SKM-1 (cell line): ENCODE measurements at regions not wholly inside any gene's neighbourhood (a gene's known extent, or its start where the extent isn't known, plus 50 kb on each side); places are given as distances from the start of the nearest gene placed in this dataset.
A peak's percentile ranks its signal among the peaks of the same experiment; 100 is the strongest.

Experiments
- DNase-seq: peaks from one replicate; lab custom pipeline; 2025; ENCODE audit not compliant: unreplicated experiment; lab: John Stamatoyannopoulos, UW

GRCh38 chr2:147712051-147712450, 132.8 kb upstream of the ACVR2A start:
- DNase-seq, result no peak

GRCh38 chr2:147711031-147711430, 133.8 kb upstream of the ACVR2A start:
- no peak for DNase-seq

- DNase-seq, result no peak
Measured at GRCh38 chr2:147709655-147710054, 135.2 kb upstream of the ACVR2A start.

GRCh38 chr2:147703171-147703570, 141.7 kb upstream of the ACVR2A start:
- no peak for DNase-seq

GRCh38 chr2:147698166-147698565, 146.7 kb upstream of the ACVR2A start:
- DNase-seq, result no peak

DNA sequence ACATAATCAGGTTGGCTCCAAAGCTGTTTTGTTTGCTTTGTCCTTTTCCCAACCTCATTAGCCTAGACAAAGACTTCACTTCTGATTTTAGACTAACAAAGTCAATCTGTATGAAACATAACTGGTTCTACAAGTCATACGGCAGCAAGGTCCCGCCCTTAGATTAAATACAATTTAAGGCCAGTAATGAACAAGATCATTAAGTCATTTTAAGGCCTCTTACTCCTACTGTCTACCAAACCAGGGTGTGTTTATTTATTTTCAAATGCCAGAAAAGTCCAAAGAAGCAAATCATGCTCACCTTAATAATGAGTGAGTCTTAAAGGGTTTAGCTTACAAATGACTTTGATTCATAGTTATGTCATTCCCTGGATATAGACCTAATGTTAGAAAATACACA, 148.4 kb upstream of the ACVR2A start:
- no peak for DNase-seq

GRCh38 chr2:147689220-147689909, 155.5 kb upstream of the ACVR2A start:
- DNase-seq, result peak; percentile 73

DNA sequence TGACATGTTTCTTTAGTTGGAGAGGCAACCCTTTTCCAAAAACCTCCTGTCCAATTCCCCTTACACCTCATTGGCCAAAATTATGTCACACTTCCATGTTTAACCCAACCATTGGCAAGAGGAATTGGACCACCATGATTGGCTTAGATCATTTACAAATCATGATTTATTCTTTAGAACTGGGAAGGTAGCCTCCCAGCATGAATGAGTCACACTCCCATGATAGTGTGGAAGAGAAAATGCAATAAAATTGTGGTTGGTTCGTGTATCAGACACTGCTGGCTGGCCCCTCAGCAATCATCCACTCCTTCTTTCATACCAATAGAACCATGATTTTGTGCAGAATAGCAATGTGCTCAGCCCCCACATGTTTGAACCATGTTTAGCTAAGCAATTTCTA, 156.6 kb upstream of the ACVR2A start:
- DNase-seq, result no peak

GRCh38 chr2:147686365-147686764, 158.5 kb upstream of the ACVR2A start:
- DNase-seq, result no peak

DNA sequence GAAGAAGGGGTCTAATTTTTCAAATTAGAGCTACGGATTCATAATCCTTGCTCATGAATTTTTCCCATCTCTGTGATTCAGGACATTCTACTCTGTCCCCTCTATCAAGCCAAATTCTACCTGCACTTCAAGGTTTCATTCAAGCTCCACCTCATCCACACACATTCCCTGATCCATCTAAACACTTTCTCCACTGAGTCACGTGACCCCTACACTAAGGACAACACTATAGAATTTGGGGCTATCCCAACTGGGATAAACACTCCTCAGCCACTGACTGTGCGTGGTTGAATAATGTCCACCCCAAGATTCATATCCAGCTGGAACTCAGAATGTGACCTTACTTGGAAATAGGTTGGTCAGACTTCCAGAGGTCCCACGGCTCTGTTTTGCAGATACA, 159.9 kb upstream of the ACVR2A start:
- DNase-seq, result no peak

GRCh38 chr2:147683380-147683779, 161.4 kb upstream of the ACVR2A start:
- no peak for DNase-seq

- DNase-seq, result no peak
Measured at GRCh38 chr2:147681093-147681492, 163.7 kb upstream of the ACVR2A start.

DNA sequence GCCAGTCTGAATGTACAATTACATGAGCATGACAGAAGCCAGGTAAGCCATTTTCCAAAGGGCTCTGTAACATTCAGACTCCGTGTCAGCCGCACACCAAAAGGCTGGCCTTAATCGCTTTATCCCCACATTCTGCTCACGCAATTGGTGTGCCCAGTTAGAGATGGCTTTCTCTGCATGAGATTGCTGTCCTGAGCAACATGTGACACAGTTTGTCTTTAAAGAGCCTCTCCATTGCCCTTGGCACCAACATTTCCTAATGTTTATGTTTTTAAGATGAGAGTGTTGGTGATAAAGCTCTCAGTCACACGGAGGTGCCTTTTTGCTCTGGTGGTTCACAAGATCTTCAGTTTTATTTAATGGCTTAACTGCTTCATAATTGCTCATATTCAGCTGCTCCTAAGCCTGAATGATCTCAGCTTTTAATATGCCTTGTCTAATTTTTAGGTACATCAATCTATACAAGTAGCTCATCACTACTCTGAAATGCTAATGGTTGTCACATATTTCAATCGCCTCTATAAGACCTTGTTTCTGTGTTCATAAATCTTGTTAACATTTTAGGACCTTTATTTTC, 164.8 kb upstream of the ACVR2A start:
- no peak for DNase-seq

DNA sequence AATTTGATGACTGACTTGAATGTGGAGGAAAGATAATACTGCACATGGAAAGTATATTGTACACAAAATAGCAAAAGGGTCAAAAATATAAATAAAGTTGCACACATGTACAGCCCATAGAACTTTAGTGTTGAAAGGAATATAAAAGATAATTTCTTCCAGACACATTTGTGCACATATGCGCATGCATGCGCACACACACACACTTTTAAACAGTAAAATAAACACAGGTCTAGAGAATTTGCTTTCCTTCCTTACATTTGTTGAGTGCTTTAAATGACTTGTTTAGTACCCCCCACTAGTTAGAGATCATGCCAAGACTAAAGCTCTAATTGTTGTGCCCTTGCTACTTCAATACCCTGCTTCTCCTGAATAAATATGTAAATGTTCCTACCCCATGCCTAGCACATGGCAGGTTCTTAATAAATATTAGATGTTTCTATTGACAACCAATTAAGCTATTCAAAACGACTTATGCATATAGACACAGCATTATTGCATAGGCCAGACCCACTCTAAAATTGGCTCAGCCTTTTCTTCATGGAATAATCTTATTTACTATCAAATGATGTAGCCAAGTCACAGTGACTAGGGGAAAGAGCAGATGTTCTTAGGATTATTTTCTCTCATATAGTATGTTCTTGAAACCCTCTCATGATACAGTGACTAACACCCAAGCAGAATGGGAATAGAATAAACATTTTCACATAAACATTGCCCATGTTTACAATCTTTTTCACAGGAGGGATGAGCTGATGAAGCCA, 165.5 kb upstream of the ACVR2A start:
- DNase-seq, result no peak

GRCh38 chr2:147665105-147665504, 179.7 kb upstream of the ACVR2A start:
- DNase-seq, result no peak

DNA sequence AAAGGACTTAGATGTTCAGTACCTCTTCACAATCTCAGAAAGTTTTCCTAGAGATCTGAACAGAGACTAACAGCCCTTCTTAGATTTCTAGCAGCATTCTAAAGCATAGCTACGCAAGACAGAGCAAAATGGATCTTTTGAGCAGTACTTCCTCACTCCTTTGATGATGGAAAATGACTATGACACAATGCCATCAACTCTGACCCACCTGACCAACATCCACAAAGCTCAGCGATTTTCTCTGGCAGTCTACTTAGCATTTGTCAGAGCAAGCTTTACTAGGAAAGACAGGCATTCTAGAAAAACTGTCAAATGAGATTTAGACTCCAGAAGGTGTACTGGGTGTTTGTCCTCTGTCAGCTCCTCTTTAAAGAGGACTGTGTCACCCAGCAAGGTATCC, 180.9 kb upstream of the ACVR2A start:
- no peak for DNase-seq

- no peak for DNase-seq
Measured at GRCh38 chr2:147663153-147663961, 181.5 kb upstream of the ACVR2A start.

DNA sequence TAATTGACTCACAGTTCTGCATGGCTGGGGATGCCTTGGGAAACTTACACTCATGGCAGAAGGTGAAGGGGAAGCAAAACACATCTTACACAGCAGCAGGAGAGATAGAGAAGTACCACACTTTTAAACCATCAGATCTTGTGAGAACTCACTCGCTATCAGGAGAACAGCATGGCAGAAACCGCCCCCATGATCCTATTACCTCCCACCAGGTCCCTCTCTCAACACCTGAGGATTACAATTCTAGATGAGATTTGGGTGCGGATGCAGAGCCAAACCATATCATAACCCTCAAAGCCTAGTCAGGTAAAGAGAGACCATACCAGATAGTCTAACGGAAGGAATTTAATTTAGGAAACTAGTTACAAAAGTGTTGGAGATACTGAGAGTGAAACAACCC, 182.6 kb upstream of the ACVR2A start:
- DNase-seq, result no peak

- DNase-seq, result no peak
Measured at GRCh38 chr2:147660680-147661079, 184.1 kb upstream of the ACVR2A start.

- DNase-seq, result no peak
Measured at GRCh38 chr2:147659051-147659450, 185.8 kb upstream of the ACVR2A start.
